SK-N-SH (cell line): ENCODE measurements at regions not wholly inside any gene's neighbourhood (a gene's known extent, or its start where the extent isn't known, plus 50 kb on each side); places are given as distances from the start of the nearest gene placed in this dataset.

Source experiments
- CTCF ChIA-PET: fragments of 300-600, 350-600 bp; formaldehyde crosslinking; extraction: SDS; loops from one replicate; lab custom pipeline; 2021; lab: Yijun Ruan, JAX
- POLR2A ChIA-PET: fragments of 350-600 bp; sonication (Branson Sonifier 250); formaldehyde crosslinking; extraction: SDS; loops from one replicate; lab custom pipeline; 2020; ENCODE audit warnings: antibody characterized with exemption, inconsistent platforms; lab: Yijun Ruan, JAX
- DNase-seq: peaks from one replicate; pipeline ENCODE4 v3.0.0; 2012
- H2AFZ ChIP-seq: fragments of 200-600 bp; sonication (generic); 2 replicates; pipeline ENCODE4 v1.8.1; 2016; ENCODE audit warnings: antibody characterized with exemption, mild to moderate bottlenecking, low read depth
- H3F3A ChIP-seq: fragments of 200-600 bp; sonication (generic); replicated peaks from 2 replicates; pipeline ENCODE3; 2016; ENCODE audit warnings: antibody characterized with exemption, mild to moderate bottlenecking; ENCODE audit not compliant: insufficient read depth
- H3K27ac ChIP-seq, 2 experiments: fragments of 200-500 bp in 1 of 2; fragments of 200-600 bp in 1 of 2; sonication (Bioruptor generic) in 1 of 2; sonication (generic), shearing (Covaris generic) in 1 of 2; 2 replicates each; pipeline versions ENCODE4 v1.5.1 to v1.6.1; 2014 to 2016; ENCODE audit warnings: low read depth in 2 of 2, inconsistent platforms in 1 of 2, low read length in 1 of 2, mild to moderate bottlenecking in 1 of 2, mixed read lengths in 1 of 2
- H3K27me3 ChIP-seq: fragments of 200-600 bp; sonication (generic), shearing (Covaris generic); 2 replicates; pipeline ENCODE4 v1.6.1; 2016; ENCODE audit warnings: mixed run types; ENCODE audit not compliant: insufficient read depth
- H3K36me3 ChIP-seq, 2 experiments: fragments of 200-500 bp in 1 of 2; fragments of 200-600 bp in 1 of 2; sonication (Bioruptor generic) in 1 of 2; sonication (generic) in 1 of 2; replicated peaks in 1 of 2; 2 replicates each; pipeline versions ENCODE3 to v1.5.1; 2014 to 2016; ENCODE audit warnings: low read length in 1 of 2, mild to moderate bottlenecking in 1 of 2; ENCODE audit not compliant: insufficient read depth in 2 of 2, control insufficient read depth in 1 of 2
- H3K4me1 ChIP-seq, 2 experiments: fragments of 200-500 bp in 1 of 2; fragments of 200-600 bp in 1 of 2; sonication (Bioruptor generic) in 1 of 2; sonication (generic), shearing (Covaris generic) in 1 of 2; 2 replicates each; pipeline versions ENCODE4 v1.5.1 to v1.6.1; 2014 to 2016; ENCODE audit warnings: low read depth in 1 of 2, low read length in 1 of 2, mixed run types in 1 of 2; ENCODE audit not compliant: insufficient read depth in 2 of 2, control insufficient read depth in 1 of 2
- H3K4me2 ChIP-seq: fragments of 200-600 bp; sonication (generic), shearing (Covaris generic); 2 replicates; pipeline ENCODE4 v1.6.1; 2017; ENCODE audit warnings: mixed run types
- H3K4me3 ChIP-seq, 2 experiments: fragments of 200-500 bp in 1 of 2; fragments of 200-600 bp in 1 of 2; sonication (Bioruptor generic) in 1 of 2; sonication (generic), shearing (Covaris generic) in 1 of 2; 2 replicates each; pipeline versions ENCODE4 v1.5.1 to v1.8.1; 2014 to 2016; ENCODE audit warnings: low read depth in 2 of 2, inconsistent platforms in 1 of 2, low read length in 1 of 2, mild to moderate bottlenecking in 1 of 2, mixed read lengths in 1 of 2, moderate library complexity in 1 of 2
- H3K79me2 ChIP-seq: fragments of 200-600 bp; sonication (generic); 2 replicates; pipeline ENCODE4 v1.8.1; 2017; ENCODE audit warnings: mild to moderate bottlenecking; ENCODE audit not compliant: insufficient read depth
- H3K9ac ChIP-seq: fragments of 200-600 bp; sonication (generic); 2 replicates; pipeline ENCODE4 v1.6.1; 2017; ENCODE audit warnings: mixed run types
- H3K9me2 ChIP-seq: fragments of 200-600 bp; sonication (generic); 2 replicates; pipeline ENCODE4 v1.6.1; 2017; ENCODE audit warnings: mixed run types
- H3K9me3 ChIP-seq: fragments of 200-600 bp; sonication (generic); 2 replicates; pipeline ENCODE4 v1.6.1; 2017; ENCODE audit warnings: mixed run types, mild to moderate bottlenecking, moderate library complexity
- H4K20me1 ChIP-seq: fragments of 200-600 bp; sonication (generic); 2 replicates; pipeline ENCODE4 v1.6.1; 2017; ENCODE audit warnings: mild to moderate bottlenecking, mixed run types; ENCODE audit not compliant: insufficient read depth
- CHD2 ChIP-seq: fragments of 150-350 bp; IDR thresholded peaks from 2 replicates; pipeline ENCODE4 v1.6.1; 2018; ENCODE audit warnings: low read length; ENCODE audit not compliant: partially characterized antibody
- ELF1 ChIP-seq: IDR thresholded peaks from 2 replicates; pipeline ENCODE4 v1.4.0; 2012
- EP300 ChIP-seq, 2 experiments: IDR thresholded peaks; 2 replicates each; pipeline versions ENCODE4 v1.4.0 to v1.6.1; 2012; ENCODE audit warnings: borderline replicate concordance in 1 of 2, low read depth in 1 of 2, low read length in 1 of 2
- EZH2phosphoT487 ChIP-seq: fragments of 200-600 bp; sonication (generic); IDR thresholded peaks from 2 replicates; pipeline ENCODE4 v1.6.1; 2017; ENCODE audit warnings: low read depth, mixed run types, mild to moderate bottlenecking, antibody characterized with exemption, moderate library complexity, borderline replicate concordance
- FOSL2 ChIP-seq: IDR thresholded peaks from 2 replicates; pipeline ENCODE4 v1.4.0; 2012; ENCODE audit warnings: low read depth, mild to moderate bottlenecking, moderate library complexity, borderline replicate concordance
- FOXJ3 ChIP-seq: sonication (generic); formaldehyde crosslinking; IDR thresholded peaks from 2 replicates; pipeline ENCODE4 v1.5.1; 2020; ENCODE audit warnings: mild to moderate bottlenecking, missing genetic modification reagents
- GABPA ChIP-seq: IDR thresholded peaks from 2 replicates; pipeline ENCODE4 v1.4.0; 2012; ENCODE audit warnings: low read depth, mild to moderate bottlenecking
- MEF2A ChIP-seq: IDR thresholded peaks from 2 replicates; pipeline ENCODE4 v1.4.0; 2012; ENCODE audit warnings: low read depth, borderline replicate concordance
- MXI1 ChIP-seq: IDR thresholded peaks from 2 replicates; pipeline ENCODE4 v1.6.1; 2012; ENCODE audit warnings: mild to moderate bottlenecking, low read depth, low read length, improper control_type of control experiment
- POLR2AphosphoS5 ChIP-seq: IDR thresholded peaks from 2 replicates; pipeline ENCODE4 v1.6.1; 2012; ENCODE audit warnings: low read depth, low read length
- RXRA ChIP-seq: IDR thresholded peaks from 2 replicates; pipeline ENCODE4 v1.4.0; 2012; ENCODE audit warnings: low read depth, mild to moderate bottlenecking, borderline replicate concordance
- SIN3A ChIP-seq: IDR thresholded peaks from 2 replicates; pipeline ENCODE4 v1.6.1; 2012; ENCODE audit warnings: low read depth, mild to moderate bottlenecking, low read length, moderate library complexity, borderline replicate concordance
- SMC3 ChIP-seq: IDR thresholded peaks from 2 replicates; pipeline ENCODE4 v1.6.1; 2012; ENCODE audit warnings: low read depth, low read length, improper control_type of control experiment
- TCF12 ChIP-seq: IDR thresholded peaks from 2 replicates; pipeline ENCODE4 v1.4.0; 2012
- TEAD4 ChIP-seq: IDR thresholded peaks from 2 replicates; pipeline ENCODE4 v1.4.0; 2012; ENCODE audit warnings: mild to moderate bottlenecking, borderline replicate concordance; ENCODE audit not compliant: insufficient read depth
- YY1 ChIP-seq: IDR thresholded peaks from 2 replicates; pipeline ENCODE4 v1.4.0; 2012; ENCODE audit warnings: low read depth, mild to moderate bottlenecking
- WGBS: methylation state at CpG from one replicate; pipeline ENCODE4 v1.1.6; 2017; ENCODE audit warnings: low lambda C conversion rate; 5-methylcytosine and 5-hydroxymethylcytosine counted together
- TF ChIP-seq, protein P1 (sequence below): fragments of 150-350 bp; IDR thresholded peaks from 2 replicates; pipeline ENCODE4 v1.6.1; 2016; ENCODE audit warnings: mild to moderate bottlenecking, low read depth, low read length
- TF ChIP-seq, protein P2 (sequence below): IDR thresholded peaks from 2 replicates; pipeline ENCODE4 v1.6.1; 2012; ENCODE audit warnings: mild to moderate bottlenecking, low read depth, low read length, moderate library complexity
- TF ChIP-seq, protein P3 (sequence below): fragments of 150-350 bp; IDR thresholded peaks from 2 replicates; pipeline ENCODE4 v1.6.1; 2017; ENCODE audit warnings: antibody characterized with exemption, low read length, low read depth, borderline replicate concordance

DNA sequence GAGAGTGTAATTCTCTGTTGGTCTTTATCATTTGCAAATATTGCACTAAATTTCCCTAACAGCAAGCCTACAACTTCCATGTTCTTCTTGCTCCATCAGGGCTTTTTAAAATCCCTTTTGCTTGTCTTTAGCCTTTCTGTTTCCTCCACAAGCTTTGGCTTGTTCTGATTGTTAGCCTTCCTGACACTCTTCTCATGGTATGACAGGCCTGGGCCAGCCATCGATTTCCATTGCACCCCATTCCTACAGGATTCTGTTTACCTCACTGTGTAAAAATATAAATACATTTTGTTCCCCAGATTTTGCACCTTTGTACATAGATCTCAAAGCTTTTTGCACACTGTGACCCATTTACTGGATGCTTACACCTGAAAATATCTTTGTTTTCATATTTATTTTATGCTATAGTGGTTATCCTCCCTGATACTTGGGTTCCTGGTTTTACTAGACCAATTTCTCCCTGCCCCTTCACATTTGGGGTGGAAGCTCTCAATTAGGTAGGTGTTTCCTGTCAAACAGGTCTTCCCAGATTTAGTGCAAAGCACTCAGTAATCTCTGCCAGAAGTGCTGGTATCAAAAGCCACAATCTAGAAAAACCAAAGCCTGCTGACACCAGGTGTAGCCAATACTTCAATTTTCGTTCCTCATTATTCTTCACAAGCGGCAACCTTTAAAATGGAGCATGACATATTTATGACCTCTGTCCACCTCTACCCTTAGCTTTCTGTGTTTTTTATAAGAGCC is 57.9 kb upstream of the PPP2R3A start:
- Histone ChIP-seq H3K27me3 (no peaks in the 10 kb centered on the region), H3K79me2 (no peaks in the 10 kb centered on the region), H3K36me3 (no peaks in the 10 kb centered on the region), H3K4me1 (no peaks in the 10 kb centered on the region), H3F3A (no peaks in the 10 kb centered on the region), H4K20me1 (no peaks in the 10 kb centered on the region), H3K9me2 (no peaks in the 10 kb centered on the region), H3K4me2 (no peak overlapping the region), H3K4me3 (no peak overlapping the region), H3K27ac (no peak overlapping the region), H3K9ac (no peak overlapping the region), H2AFZ (no peak overlapping the region), H3K9me3 (no peaks in the 10 kb centered on the region)
- DNase-seq = no peak
- TF ChIP-seq, protein P1, sequence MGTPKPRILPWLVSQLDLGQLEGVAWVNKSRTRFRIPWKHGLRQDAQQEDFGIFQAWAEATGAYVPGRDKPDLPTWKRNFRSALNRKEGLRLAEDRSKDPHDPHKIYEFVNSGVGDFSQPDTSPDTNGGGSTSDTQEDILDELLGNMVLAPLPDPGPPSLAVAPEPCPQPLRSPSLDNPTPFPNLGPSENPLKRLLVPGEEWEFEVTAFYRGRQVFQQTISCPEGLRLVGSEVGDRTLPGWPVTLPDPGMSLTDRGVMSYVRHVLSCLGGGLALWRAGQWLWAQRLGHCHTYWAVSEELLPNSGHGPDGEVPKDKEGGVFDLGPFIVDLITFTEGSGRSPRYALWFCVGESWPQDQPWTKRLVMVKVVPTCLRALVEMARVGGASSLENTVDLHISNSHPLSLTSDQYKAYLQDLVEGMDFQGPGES = no peak
- CTCF ChIA-PET = interaction anchor here (0.7 to 6.4 kb wide), 7 partner anchors 9 to 1277 kb away, joined by 3 to 55 read pairs (median 3); no protein-coding TSS in a partner anchor
- 72% methylated on average over 3 of the region's 3 CpGs for WGBS
- POLR2A ChIA-PET = no interaction called here

DNA sequence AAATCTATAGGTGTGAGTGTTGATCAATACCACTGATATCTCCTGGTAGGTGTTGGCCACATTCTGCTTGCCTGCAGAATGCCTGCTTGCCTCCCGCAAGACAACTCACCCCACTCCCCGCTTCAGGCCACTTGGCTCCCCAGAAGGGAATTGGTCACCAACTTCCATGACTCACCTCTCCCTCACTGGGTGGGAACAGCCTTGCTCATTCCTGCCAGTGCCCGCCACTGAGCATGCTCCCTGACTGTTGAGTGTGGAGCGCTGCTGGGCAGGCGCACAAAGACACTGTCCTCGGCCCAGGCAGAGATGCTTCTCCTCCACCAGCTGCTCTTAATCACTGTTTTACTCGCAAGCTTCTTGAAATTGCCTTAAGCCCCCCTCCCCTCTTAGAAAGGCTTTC is 57.3 kb upstream of the PPP2R3A start:
- Histone ChIP-seq H3K4me2 (no peak overlapping the region), H3K9me3 (no peaks in the 10 kb centered on the region), H3K9me2 (no peaks in the 10 kb centered on the region), H3K27me3 (no peaks in the 10 kb centered on the region), H3K9ac (no peak overlapping the region)
- no peak for DNase-seq
- CTCF ChIA-PET = interaction anchor here (1.0 to 6.4 kb wide), 4 partner anchors 13 to 134 kb away, joined by 3 to 55 read pairs (median 4); no protein-coding TSS in a partner anchor
- TF ChIP-seq, protein P1 = no peak
- no peak for TF ChIP-seq MEF2A
- TF ChIP-seq TEAD4 = no peak
- TF ChIP-seq CHD2 = no peak
- TF ChIP-seq RXRA = no peak
- TF ChIP-seq EP300 (IDR thresholded peaks at IDR 0.05; ENCODE audit: borderline replicate concordance in 1 of 2, low read depth in 1 of 2, low read length in 1 of 2) = no peak
- no peak for TF ChIP-seq MXI1
- TF ChIP-seq TCF12 = no peak
- TF ChIP-seq ELF1 = no peak
- TF ChIP-seq SIN3A = no peak
- no peak for TF ChIP-seq POLR2AphosphoS5
- TF ChIP-seq FOSL2 = no peak
- no peak for TF ChIP-seq EZH2phosphoT487
- no peak for TF ChIP-seq SMC3
- TF ChIP-seq, protein P2, sequence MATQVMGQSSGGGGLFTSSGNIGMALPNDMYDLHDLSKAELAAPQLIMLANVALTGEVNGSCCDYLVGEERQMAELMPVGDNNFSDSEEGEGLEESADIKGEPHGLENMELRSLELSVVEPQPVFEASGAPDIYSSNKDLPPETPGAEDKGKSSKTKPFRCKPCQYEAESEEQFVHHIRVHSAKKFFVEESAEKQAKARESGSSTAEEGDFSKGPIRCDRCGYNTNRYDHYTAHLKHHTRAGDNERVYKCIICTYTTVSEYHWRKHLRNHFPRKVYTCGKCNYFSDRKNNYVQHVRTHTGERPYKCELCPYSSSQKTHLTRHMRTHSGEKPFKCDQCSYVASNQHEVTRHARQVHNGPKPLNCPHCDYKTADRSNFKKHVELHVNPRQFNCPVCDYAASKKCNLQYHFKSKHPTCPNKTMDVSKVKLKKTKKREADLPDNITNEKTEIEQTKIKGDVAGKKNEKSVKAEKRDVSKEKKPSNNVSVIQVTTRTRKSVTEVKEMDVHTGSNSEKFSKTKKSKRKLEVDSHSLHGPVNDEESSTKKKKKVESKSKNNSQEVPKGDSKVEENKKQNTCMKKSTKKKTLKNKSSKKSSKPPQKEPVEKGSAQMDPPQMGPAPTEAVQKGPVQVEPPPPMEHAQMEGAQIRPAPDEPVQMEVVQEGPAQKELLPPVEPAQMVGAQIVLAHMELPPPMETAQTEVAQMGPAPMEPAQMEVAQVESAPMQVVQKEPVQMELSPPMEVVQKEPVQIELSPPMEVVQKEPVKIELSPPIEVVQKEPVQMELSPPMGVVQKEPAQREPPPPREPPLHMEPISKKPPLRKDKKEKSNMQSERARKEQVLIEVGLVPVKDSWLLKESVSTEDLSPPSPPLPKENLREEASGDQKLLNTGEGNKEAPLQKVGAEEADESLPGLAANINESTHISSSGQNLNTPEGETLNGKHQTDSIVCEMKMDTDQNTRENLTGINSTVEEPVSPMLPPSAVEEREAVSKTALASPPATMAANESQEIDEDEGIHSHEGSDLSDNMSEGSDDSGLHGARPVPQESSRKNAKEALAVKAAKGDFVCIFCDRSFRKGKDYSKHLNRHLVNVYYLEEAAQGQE = no peak
- TF ChIP-seq, protein P3, sequence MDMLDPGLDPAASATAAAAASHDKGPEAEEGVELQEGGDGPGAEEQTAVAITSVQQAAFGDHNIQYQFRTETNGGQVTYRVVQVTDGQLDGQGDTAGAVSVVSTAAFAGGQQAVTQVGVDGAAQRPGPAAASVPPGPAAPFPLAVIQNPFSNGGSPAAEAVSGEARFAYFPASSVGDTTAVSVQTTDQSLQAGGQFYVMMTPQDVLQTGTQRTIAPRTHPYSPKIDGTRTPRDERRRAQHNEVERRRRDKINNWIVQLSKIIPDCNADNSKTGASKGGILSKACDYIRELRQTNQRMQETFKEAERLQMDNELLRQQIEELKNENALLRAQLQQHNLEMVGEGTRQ = no peak
- TF ChIP-seq GABPA = no peak
- no peak for TF ChIP-seq FOXJ3 (CRISPR knock-in tag)
- TF ChIP-seq YY1 = no peak
- TF ChIP-seq, all 33 proteins: peak for 0
- H2AFZ ChIP-seq = no peak overlapping the region
- H3K27ac ChIP-seq = no peak overlapping the region
- H4K20me1 ChIP-seq = no peaks in the 10 kb centered on the region
- no peaks in the 10 kb centered on the region for H3F3A ChIP-seq
- POLR2A ChIA-PET = no interaction called here
- no peaks in the 10 kb centered on the region for H3K4me1 ChIP-seq
- H3K79me2 ChIP-seq = no peaks in the 10 kb centered on the region
- H3K4me3 ChIP-seq = no peak overlapping the region
- 81% methylated on average over 4 of the region's 7 CpGs for WGBS
- no peaks in the 10 kb centered on the region for H3K36me3 ChIP-seq
